SKM-1 (cell line): ENCODE measurements at regions not wholly inside any gene's neighbourhood (a gene's known extent, or its start where the extent isn't known, plus 50 kb on each side); places are given as distances from the start of the nearest gene placed in this dataset.

Experiments
- DNase-seq: peaks from one replicate; lab custom pipeline; 2025; ENCODE audit not compliant: unreplicated experiment; lab: John Stamatoyannopoulos, UW

GRCh38 chr2:52608030-52608429 lies 1159.6 kb upstream of the CHAC2 start:
- DNase-seq = no peak

- DNase-seq = no peak
Measured at GRCh38 chr2:52597346-52597745, 1170.3 kb upstream of the CHAC2 start.

GRCh38 chr2:52594026-52594425 lies 1173.6 kb upstream of the CHAC2 start:
- no peak for DNase-seq

- peak; percentile 74 for DNase-seq
Measured at GRCh38 chr2:52584071-52584470, 1183.5 kb upstream of the CHAC2 start.

- no peak for DNase-seq
Measured at GRCh38 chr2:52572469-52572894, 1195.1 kb upstream of the CHAC2 start.

GRCh38 chr2:52571380-52572347 lies 1195.9 kb upstream of the CHAC2 start:
- DNase-seq = no peak

- no peak for DNase-seq
Measured at GRCh38 chr2:52570716-52571115, 1196.9 kb upstream of the CHAC2 start.

- no peak for DNase-seq
Measured at GRCh38 chr2:52563151-52563550, 1204.5 kb upstream of the CHAC2 start.

GRCh38 chr2:52558265-52558664 lies 1209.3 kb upstream of the CHAC2 start:
- no peak for DNase-seq

- no peak for DNase-seq
Measured at GRCh38 chr2:52542297-52542696, 1225.3 kb upstream of the CHAC2 start.

GRCh38 chr2:52539026-52539970 lies 1228.3 kb upstream of the CHAC2 start:
- DNase-seq = no peak

- no peak for DNase-seq
Measured at GRCh38 chr2:52537588-52537987, 1230.0 kb upstream of the CHAC2 start.

GRCh38 chr2:52536929-52537460 lies 1230.6 kb upstream of the CHAC2 start:
- no peak for DNase-seq

GRCh38 chr2:52532956-52533355 lies 1234.6 kb upstream of the CHAC2 start:
- DNase-seq = no peak

- DNase-seq = no peak
Measured at GRCh38 chr2:52526735-52527134, 1240.9 kb upstream of the CHAC2 start.

- no peak for DNase-seq
Measured at GRCh38 chr2:52520644-52521043, 1247.0 kb upstream of the CHAC2 start.

- no peak for DNase-seq
Measured at GRCh38 chr2:52518678-52519077, 1248.9 kb upstream of the CHAC2 start.

- DNase-seq = no peak
Measured at GRCh38 chr2:52512760-52513159, 1254.8 kb upstream of the CHAC2 start.

- DNase-seq = no peak
Measured at GRCh38 chr2:52510432-52510831, 1257.2 kb upstream of the CHAC2 start.

- DNase-seq = no peak
Measured at GRCh38 chr2:52502476-52502860, 1265.1 kb upstream of the CHAC2 start.

- no peak for DNase-seq
Measured at GRCh38 chr2:52501715-52502475, 1265.7 kb upstream of the CHAC2 start.
